ENCODE measurements at regions not wholly inside any gene's neighbourhood (a gene's known extent, or its start where the extent isn't known, plus 50 kb on each side); places are given as distances from the start of the nearest gene placed in this dataset.
"Not testable (repeated sequence)": the region's sequence is repeated elsewhere in the genome, so short reads cannot be mapped to it uniquely, and the experiment has no call there.

GRCh38 chrX:22855693-22856092 lies 144.1 kb upstream of the DDX53 start:
- no peak for DNase-seq

GRCh38 chrX:22859642-22860041 lies 140.1 kb upstream of the DDX53 start:
- DNase-seq: no peak

GRCh38 chrX:22866801-22867200 lies 133.0 kb upstream of the DDX53 start:
- DNase-seq: not testable (repeated sequence)

GRCh38 chrX:22882543-22882942 lies 117.2 kb upstream of the DDX53 start:
- no peak for DNase-seq

GRCh38 chrX:22889819-22890218 lies 109.9 kb upstream of the DDX53 start:
- no peak for DNase-seq

- no peak for DNase-seq
These were observed 87.1 kb upstream of the DDX53 start for GRCh38 chrX:22912616-22913015.

GRCh38 chrX:22922961-22923360 lies 76.8 kb upstream of the DDX53 start:
- DNase-seq: no peak

GRCh38 chrX:22934640-22935039 lies 65.1 kb upstream of the DDX53 start:
- no peak for DNase-seq

GRCh38 chrX:22944945-22945344 lies 54.8 kb upstream of the DDX53 start:
- no peak for DNase-seq
